Activated T-helper 17 cell treated with anti-CD3 and anti-CD28 coated beads, Interleukin-2, amount 50 U/mL, for 72 hours (primary cell): ENCODE measurements at regions not wholly inside any gene's neighbourhood (a gene's known extent, or its start where the extent isn't known, plus 50 kb on each side); places are given as distances from the start of the nearest gene placed in this dataset.
"Not testable (repeated sequence)": the region's sequence is repeated elsewhere in the genome, so short reads cannot be mapped to it uniquely, and the experiment has no call there.

Experiments used
- ATAC-seq: fragments of 150-1000 bp; cut with Tn5 transposase; replicated peaks from 2 replicates; pipeline ENCODE4 v1.10.0; 2021; ENCODE audit warnings: mild to moderate bottlenecking, moderate library complexity
- H3K27ac Mint-ChIP-seq: one replicate; pipeline ENCODE4 v1.8.0; 2022; ENCODE audit warnings: mixed read lengths
- H3K27me3 Mint-ChIP-seq: one replicate; pipeline ENCODE4 v1.8.0; 2022; ENCODE audit warnings: mixed read lengths
- H3K36me3 Mint-ChIP-seq: one replicate; pipeline ENCODE4 v1.8.0; 2022; ENCODE audit warnings: low read depth, mild to moderate bottlenecking, mixed read lengths
- H3K4me1 Mint-ChIP-seq: one replicate; pipeline ENCODE4 v1.8.0; 2022; ENCODE audit warnings: mixed read lengths
- H3K4me3 Mint-ChIP-seq: one replicate; pipeline ENCODE4 v1.8.0; 2022; ENCODE audit warnings: mild to moderate bottlenecking, mixed read lengths
- H3K9me3 Mint-ChIP-seq: one replicate; pipeline ENCODE4 v1.8.0; 2022; ENCODE audit warnings: mixed read lengths

DNA sequence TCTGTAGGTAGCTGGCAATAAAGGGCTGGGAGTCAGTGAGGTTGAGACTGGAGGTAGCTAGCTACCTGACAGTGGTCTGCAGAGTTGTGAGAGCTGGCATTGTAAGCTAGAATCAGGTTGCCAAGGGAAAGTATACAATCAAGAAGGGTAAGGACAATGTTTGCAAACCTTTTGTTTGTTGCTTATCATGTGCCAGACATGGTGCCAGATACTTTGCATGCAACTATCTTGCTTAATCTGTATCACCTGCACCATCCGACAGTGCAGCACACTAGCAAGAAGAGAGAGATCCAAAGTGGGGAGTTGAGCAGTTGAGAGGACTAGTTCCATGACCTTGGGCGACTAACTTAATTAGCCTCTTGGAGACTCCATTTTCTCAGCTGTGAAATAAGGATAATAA is 236.4 kb downstream of the PDCD6IP start:
- Mint-ChIP-seq H3K4me3 (no peak overlapping the region), H3K27me3 (peaks cover 3% of the 10 kb centered on the region), H3K27ac (no peak overlapping the region), H3K4me1 (no peaks in the 10 kb centered on the region), H3K36me3 (no peaks in the 10 kb centered on the region), H3K9me3 (peaks cover 4% of the 10 kb centered on the region)
- ATAC-seq: no peak

DNA sequence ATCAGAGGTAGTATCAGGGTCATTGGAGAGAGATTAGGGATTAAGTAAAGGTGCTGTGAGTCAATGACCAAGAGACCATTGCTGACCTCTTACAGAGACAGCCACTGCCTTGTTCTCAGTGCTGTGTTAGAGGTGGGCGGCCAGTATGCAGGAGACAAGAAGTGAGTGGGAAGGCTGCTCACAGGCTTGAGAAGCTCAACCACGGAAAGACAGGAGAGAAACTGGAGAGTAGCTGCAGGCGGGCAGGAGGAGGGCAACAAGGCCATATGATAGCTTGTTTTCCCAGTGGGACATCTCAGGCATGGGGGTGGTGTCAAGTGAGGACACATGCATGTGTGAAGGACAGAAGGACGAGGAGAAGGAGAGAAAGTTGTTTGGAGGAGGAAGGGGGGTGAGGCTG is 237.3 kb downstream of the PDCD6IP start:
- Mint-ChIP-seq H3K4me1 (no peaks in the 10 kb centered on the region), H3K27ac (no peak overlapping the region), H3K9me3 (peaks cover 4% of the 10 kb centered on the region), H3K36me3 (no peaks in the 10 kb centered on the region), H3K27me3 (peaks cover 3% of the 10 kb centered on the region), H3K4me3 (no peak overlapping the region)
- no peak for ATAC-seq

DNA sequence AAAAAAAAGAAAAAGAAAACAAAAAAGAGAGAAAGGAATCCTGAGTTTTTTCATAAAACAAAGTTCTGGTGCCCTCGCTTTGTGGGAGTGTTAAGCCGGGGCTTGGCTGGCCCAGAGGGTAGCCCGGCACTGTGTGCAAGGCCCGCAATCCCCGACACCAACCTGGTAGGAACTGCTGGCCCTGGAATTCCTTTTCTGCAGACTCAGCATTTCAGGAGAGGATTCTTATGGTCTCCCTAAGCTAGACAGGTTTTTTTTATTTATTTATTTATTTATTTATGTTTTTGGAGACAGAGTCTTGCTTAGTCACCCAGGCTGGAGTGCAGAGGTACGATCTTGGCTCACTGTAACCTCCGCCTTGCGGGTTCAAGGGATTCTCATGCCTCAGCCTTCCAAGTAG is 238.8 kb downstream of the PDCD6IP start:
- H3K27ac Mint-ChIP-seq: no peak overlapping the region
- H3K27me3 Mint-ChIP-seq: no peaks in the 10 kb centered on the region
- no peak for ATAC-seq
- no peaks in the 10 kb centered on the region for H3K9me3 Mint-ChIP-seq
- H3K4me3 Mint-ChIP-seq: no peak overlapping the region
- no peaks in the 10 kb centered on the region for H3K36me3 Mint-ChIP-seq
- no peaks in the 10 kb centered on the region for H3K4me1 Mint-ChIP-seq

DNA sequence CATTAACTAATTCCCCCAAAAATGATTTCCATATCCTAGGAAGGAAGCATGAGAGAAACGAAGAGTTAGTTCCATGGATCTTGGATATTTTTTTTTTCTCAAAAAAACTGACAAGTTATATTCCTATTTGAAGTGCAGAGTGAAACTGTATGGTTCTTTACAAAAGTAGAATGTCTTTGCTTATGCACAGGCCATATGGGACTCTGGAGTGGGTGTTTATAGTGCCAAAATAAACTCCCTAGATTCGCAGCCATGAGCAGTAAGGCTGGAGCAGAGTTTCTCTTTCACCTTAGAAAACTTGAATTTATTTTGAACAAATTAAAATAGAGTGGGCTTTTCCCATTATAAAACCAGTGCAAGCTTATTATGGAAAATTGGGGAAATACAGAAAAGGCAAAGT is 239.7 kb downstream of the PDCD6IP start:
- no peak for ATAC-seq
- Mint-ChIP-seq H3K27me3 (no peaks in the 10 kb centered on the region), H3K4me1 (no peaks in the 10 kb centered on the region), H3K4me3 (no peak overlapping the region), H3K9me3 (no peaks in the 10 kb centered on the region), H3K27ac (no peak overlapping the region), H3K36me3 (no peaks in the 10 kb centered on the region)

DNA sequence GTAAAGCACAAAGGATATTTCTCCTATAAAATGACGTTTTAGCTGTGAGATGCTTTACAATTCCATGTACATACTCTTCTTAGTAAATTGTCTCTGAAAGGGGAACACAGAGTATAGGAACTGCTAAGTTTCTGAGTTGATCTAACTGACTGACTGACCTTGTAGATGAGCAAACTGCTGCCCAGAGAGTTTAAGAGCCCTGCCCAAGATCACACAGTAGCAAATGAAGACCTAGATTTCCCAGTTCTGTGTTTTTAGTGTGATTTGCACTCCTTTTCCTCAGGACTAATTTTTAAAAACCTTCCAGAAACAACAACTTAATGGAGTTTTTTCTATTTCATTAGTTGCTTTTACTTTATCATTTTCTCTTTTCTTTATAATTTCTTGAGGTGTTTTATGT is 247.7 kb downstream of the PDCD6IP start:
- H3K4me3 Mint-ChIP-seq: no peak overlapping the region
- no peak for ATAC-seq
- no peaks in the 10 kb centered on the region for H3K36me3 Mint-ChIP-seq

DNA sequence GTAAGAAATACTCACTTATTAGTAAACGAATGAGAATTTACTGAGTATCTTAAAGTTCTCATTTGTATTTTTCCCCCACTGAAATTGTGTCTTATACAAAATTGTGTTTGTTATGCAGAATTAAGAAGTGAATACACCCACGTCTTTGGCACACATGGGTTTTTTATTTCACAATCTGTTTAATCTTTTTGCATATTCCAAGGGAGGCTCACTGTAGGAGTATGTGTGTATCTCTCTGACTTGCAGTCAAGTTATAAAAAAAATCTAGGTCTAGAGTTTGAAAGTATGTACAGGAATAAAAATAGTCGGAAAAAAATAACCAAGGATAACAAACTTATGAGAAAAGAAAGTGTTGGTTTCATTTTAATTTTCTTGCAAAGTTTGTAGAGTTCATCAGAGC is 255.2 kb downstream of the PDCD6IP start:
- no peak overlapping the region for H3K4me3 Mint-ChIP-seq
- peaks cover 6% of the 10 kb centered on the region for H3K27me3 Mint-ChIP-seq
- no peak for ATAC-seq
- H3K27ac Mint-ChIP-seq: no peak overlapping the region
- no peaks in the 10 kb centered on the region for H3K36me3 Mint-ChIP-seq
- no peaks in the 10 kb centered on the region for H3K9me3 Mint-ChIP-seq
- H3K4me1 Mint-ChIP-seq: no peaks in the 10 kb centered on the region

More for the DNA sequence above, 247.7 kb downstream of the PDCD6IP start:
- Mint-ChIP-seq H3K9me3 (no peaks in the 10 kb centered on the region), H3K4me1 (no peaks in the 10 kb centered on the region), H3K27ac (no peak overlapping the region), H3K27me3 (no peaks in the 10 kb centered on the region)

DNA sequence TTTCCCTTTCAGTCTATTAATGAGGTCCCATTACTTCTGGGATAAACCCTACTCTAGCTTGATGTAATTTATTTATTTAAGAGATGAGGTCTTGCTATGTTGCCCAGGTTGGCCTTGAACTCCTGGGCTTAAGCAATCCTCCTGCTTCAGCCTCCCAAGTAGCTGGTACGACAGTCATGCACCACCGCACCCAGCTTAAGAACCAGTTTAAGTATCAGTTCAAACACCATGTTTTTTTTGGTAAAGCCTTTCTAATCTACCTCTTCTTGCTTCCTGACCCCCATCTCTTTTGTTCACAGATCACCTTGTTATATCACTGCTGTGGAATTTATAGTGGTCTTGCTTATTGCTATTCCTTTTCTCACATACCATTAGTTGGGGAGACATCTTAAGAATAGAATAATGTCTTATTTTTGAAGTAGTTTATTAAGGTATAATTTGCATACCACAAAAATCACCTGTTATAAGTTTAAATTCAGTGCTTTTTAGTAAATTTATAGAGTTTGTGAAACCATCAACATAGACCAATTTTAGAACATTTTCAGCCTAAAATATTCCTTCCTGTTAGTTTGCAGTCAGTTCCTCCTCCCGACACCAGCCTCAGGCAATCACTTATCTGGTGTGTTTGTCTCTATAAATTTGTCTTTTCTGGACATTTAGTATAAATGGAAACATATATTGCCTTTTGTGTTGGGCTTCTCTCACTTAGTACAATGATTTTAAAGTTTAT is 257.9 kb downstream of the PDCD6IP start:
- no peaks in the 10 kb centered on the region for H3K4me1 Mint-ChIP-seq
- peaks cover 20% of the 10 kb centered on the region for H3K27me3 Mint-ChIP-seq
- no peak overlapping the region for H3K4me3 Mint-ChIP-seq
- no peaks in the 10 kb centered on the region for H3K9me3 Mint-ChIP-seq
- H3K36me3 Mint-ChIP-seq: no peaks in the 10 kb centered on the region
- H3K27ac Mint-ChIP-seq: no peak overlapping the region
- ATAC-seq: no peak

DNA sequence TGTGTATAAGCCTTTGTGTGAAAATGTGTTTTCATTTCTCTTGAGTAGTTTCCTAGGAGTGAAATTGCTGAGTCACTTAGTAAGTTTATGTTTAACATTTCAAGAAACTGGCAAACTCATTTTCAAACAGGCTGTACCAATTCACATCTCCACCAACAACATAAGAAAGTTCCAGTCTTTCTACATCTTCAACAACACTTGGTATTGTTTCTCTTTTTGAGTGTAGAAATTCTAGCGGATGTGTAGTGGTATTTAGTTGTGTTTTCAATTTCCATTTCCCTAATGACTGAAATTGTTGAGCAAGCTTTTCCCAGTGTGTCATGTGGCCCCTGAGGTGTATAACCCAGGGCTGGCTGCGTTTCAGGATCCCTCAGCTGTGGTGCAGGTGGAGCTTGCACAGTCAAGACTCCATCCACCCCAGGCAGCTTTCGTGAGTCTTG is 258.5 kb downstream of the PDCD6IP start:
- H3K27ac Mint-ChIP-seq: no peak overlapping the region
- peak; percentile 97 for ATAC-seq
- no peak overlapping the region for H3K4me3 Mint-ChIP-seq
- no peaks in the 10 kb centered on the region for H3K36me3 Mint-ChIP-seq
- H3K27me3 Mint-ChIP-seq: peaks cover 20% of the 10 kb centered on the region
- H3K9me3 Mint-ChIP-seq: no peaks in the 10 kb centered on the region
- no peaks in the 10 kb centered on the region for H3K4me1 Mint-ChIP-seq

DNA sequence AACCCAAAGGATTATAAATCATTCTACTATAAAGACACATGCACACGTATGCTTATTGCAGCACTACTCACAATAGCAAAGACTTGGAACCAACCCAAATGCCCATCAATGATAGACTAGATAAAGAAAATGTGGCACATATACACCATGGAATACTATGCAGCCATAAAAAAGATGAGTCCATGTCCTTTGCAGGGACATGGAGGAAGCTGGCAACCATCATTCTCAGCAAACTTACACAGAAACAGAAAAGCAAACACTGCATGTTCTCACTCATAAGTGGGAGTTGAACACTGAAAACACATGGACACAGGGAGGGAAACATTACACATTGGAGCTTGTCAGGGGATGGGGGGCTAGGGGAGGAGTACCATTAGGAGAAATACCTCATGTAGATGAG is 262.6 kb downstream of the PDCD6IP start:
- peaks cover 16% of the 10 kb centered on the region for H3K27me3 Mint-ChIP-seq
- H3K4me1 Mint-ChIP-seq, H3K27ac Mint-ChIP-seq, ATAC-seq, H3K4me3 Mint-ChIP-seq, H3K36me3 Mint-ChIP-seq, H3K9me3 Mint-ChIP-seq: not testable (repeated sequence)

DNA sequence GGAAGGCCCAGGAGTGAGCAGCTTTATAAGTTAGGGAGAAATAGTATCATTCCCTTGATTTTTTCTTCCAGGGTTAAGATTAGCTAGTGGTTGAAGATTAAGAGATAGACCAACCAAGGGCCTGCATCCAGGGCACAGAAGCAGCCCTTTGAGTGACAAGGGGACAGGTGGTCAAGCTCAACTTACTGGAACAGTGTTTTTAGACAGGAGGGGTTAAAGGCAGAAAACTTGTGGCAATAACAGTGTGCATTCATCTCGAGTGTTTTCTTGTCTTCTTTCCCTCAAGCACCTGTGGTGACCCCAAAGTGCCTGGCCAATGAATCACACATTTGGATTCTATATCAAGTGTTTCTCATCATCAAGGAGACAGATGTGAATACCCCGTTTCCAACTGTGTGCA is 267.5 kb downstream of the PDCD6IP start:
- Mint-ChIP-seq H3K4me3 (no peak overlapping the region), H3K36me3 (no peaks in the 10 kb centered on the region), H3K27me3 (peaks cover 3% of the 10 kb centered on the region), H3K27ac (no peak overlapping the region), H3K4me1 (no peaks in the 10 kb centered on the region), H3K9me3 (no peaks in the 10 kb centered on the region)
- ATAC-seq: no peak

DNA sequence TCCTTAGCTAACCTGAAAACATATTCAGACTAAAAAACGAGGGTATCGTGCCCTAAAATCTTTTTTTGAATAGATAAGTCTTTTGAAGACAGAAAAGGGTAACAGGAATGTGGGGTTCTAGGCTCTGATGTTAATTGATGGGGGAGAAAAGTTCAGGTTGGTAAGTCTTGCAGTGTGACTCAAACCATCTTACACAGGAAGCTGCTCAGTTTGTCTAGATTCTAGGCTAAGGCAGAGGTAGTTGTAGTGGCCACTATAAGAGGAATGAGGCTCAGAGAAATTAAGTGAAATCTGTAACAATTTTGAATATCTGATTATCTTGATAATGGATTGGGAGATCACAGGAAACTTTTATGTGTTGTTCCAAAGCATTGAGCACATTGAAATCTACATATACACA is 267.9 kb downstream of the PDCD6IP start:
- ATAC-seq: no peak
- Mint-ChIP-seq H3K27me3 (peaks cover 3% of the 10 kb centered on the region), H3K4me3 (no peak overlapping the region), H3K27ac (no peak overlapping the region), H3K9me3 (no peaks in the 10 kb centered on the region), H3K4me1 (no peaks in the 10 kb centered on the region), H3K36me3 (no peaks in the 10 kb centered on the region)

DNA sequence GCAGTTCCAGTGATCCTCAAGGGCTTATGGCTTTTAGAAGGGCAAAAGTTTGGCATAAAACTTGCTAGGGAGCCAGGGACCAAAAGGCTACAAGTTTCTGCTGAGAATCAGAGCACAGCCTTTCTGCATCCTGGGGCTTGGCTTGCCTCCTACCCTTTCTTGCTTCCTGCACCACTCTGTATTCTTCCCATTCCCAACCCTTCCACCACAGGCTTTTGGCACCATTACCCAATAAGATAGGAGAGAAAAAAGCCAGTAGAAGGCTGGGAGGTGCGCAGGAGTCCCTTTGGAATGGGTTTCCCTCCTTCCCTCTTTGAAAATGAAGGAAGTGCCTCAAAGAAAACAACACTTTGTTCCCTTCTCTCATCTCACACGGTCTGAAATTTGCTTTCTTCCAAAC is 268.6 kb downstream of the PDCD6IP start:
- peaks cover 3% of the 10 kb centered on the region for H3K27me3 Mint-ChIP-seq
- ATAC-seq: no peak
- H3K9me3 Mint-ChIP-seq: no peaks in the 10 kb centered on the region
- no peaks in the 10 kb centered on the region for H3K36me3 Mint-ChIP-seq
- no peak overlapping the region for H3K4me3 Mint-ChIP-seq
- H3K27ac Mint-ChIP-seq: no peak overlapping the region
- no peaks in the 10 kb centered on the region for H3K4me1 Mint-ChIP-seq

DNA sequence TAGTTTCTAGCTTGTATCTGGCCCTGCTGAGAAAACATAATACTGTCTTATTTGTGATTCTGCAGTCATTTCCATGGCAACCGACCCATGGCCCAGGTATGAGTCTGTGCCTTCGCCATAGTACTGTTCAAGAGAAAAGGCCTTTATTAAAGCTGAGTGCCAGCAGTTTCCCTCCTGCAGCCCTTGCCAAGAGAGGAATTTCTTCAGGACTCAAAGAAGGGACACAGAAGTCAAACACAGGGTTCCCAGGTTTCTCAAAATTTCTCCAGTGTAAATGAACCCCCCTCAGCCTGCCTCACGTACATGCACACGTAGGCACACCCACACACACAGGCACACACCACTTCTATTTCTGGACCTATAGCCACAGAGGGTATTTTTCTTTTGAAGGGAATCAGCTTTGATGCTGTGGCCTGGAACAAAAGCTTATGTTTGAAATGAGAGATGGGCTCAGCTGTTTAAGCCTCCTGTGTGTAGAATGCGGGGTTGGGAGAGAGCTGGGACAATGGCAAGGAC is 269.2 kb downstream of the PDCD6IP start:
- Mint-ChIP-seq H3K4me1 (no peaks in the 10 kb centered on the region), H3K9me3 (no peaks in the 10 kb centered on the region), H3K27ac (no peak overlapping the region), H3K27me3 (peaks cover 3% of the 10 kb centered on the region), H3K4me3 (no peak overlapping the region), H3K36me3 (no peaks in the 10 kb centered on the region)
- ATAC-seq: no peak

DNA sequence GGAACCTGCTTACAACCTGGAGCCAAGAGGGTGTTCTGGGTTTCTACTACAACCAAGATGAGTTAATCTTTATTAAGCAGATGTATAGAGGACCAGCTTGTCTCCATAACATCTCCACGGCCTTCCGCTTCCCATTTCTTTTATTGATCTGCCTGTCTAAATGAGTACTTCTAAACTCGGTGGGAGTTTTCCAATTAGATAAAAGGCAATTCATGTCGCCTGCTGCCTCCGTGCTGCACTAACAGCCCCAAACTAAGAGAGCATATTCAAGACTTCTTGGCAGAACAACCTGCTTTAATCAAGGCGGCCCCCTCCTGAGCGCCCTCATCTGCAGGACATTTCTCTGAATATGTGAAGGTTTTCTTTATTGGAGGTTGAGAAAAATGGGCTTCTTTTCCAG is 270.1 kb downstream of the PDCD6IP start:
- no peaks in the 10 kb centered on the region for H3K9me3 Mint-ChIP-seq
- H3K4me3 Mint-ChIP-seq: no peak overlapping the region
- peaks cover 3% of the 10 kb centered on the region for H3K27me3 Mint-ChIP-seq
- ATAC-seq: no peak
- no peaks in the 10 kb centered on the region for H3K4me1 Mint-ChIP-seq
- no peaks in the 10 kb centered on the region for H3K36me3 Mint-ChIP-seq
- no peak overlapping the region for H3K27ac Mint-ChIP-seq

DNA sequence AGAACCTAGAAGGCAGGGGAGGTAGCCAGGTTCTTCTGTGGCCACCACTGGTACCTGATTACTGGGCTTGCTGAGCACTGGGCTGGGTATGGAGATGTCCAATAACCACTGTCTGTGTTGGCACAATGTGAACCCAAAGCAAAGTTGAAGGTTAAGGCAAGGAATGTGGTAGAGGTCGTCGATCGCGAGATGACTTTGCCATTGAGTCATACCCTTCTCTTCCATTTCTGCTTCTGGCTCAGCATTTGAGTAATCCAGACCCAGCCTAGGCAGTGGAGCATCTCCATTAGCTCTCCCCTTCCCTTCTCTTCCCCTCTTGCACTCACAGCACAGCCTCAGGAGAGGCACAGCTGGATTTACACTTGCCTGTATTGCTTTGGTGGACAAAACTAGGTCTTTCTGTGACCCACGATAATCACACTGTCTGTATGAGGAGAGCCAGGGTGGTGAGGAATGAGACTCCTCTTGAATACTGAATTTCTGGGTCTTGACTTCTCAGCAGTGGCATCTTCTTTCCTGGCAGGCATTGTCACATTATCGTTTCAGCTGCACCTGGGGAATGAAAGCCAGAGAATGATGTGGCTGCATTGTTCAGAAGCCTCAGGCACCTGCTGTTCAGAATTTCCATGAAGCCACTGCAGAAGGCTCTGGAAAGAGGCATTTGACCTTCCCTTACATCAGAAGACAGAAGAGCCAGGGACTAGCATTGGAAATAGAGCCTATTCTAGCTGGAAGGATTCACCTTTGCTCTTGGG is 272.6 kb downstream of the PDCD6IP start:
- Mint-ChIP-seq H3K4me3 (no peak overlapping the region), H3K27me3 (peaks cover 7% of the 10 kb centered on the region), H3K27ac (no peak overlapping the region), H3K9me3 (no peaks in the 10 kb centered on the region), H3K36me3 (no peaks in the 10 kb centered on the region), H3K4me1 (no peaks in the 10 kb centered on the region)
- peak; percentile 26 for ATAC-seq
